GM12878 (cell line): ENCODE measurements at regions not wholly inside any gene's neighbourhood (a gene's known extent, or its start where the extent isn't known, plus 50 kb on each side); places are given as distances from the start of the nearest gene placed in this dataset.

Source experiments
- ATF3 ChIP-seq: IDR thresholded peaks from 2 replicates; pipeline ENCODE4 v1.6.1; 2011; ENCODE audit warnings: low read depth, mild to moderate bottlenecking, low read length, moderate library complexity, borderline replicate concordance; ENCODE audit errors: extremely low read depth
- BCL3 ChIP-seq: IDR thresholded peaks from 2 replicates; pipeline ENCODE4 v1.6.1; 2011; ENCODE audit warnings: borderline replicate concordance, low read depth, mild to moderate bottlenecking, moderate library complexity, low read length; ENCODE audit not compliant: insufficient read depth, poor library complexity, severe bottlenecking
- CREB1 ChIP-seq: IDR thresholded peaks from 2 replicates; pipeline ENCODE4 v1.6.1; 2012; ENCODE audit warnings: low read depth, mild to moderate bottlenecking, inconsistent platforms
- CTCF ChIP-seq, 3 experiments: IDR thresholded peaks in 2 of 3; conservative IDR thresholded peaks in 1 of 3; 2 replicates each; pipeline ENCODE4 v1.5.1; 2011; ENCODE audit warnings: low read depth in 3 of 3, low read length in 3 of 3, mild to moderate bottlenecking in 3 of 3, control low read depth in 2 of 3, moderate library complexity in 2 of 3, inconsistent platforms in 1 of 3, mixed read lengths in 1 of 3; ENCODE audit not compliant: control insufficient read depth in 2 of 3, insufficient read depth in 1 of 3; ENCODE audit errors: extremely low read depth in 1 of 3
- E2F4 ChIP-seq: IDR thresholded peaks from 2 replicates; pipeline ENCODE4 v1.6.1; 2012; ENCODE audit warnings: low read depth, low read length, improper control_type of control experiment
- ETV6 ChIP-seq, 2 experiments: fragments of 450-650 bp in 1 of 2; IDR thresholded peaks in 1 of 2; conservative IDR thresholded peaks in 1 of 2; 2 replicates each; pipeline ENCODE4 v1.6.1; 2014; ENCODE audit warnings: antibody characterized with exemption in 1 of 2, borderline replicate concordance in 1 of 2, low read depth in 1 of 2, mild to moderate bottlenecking in 1 of 2, moderate library complexity in 1 of 2
- GABPA ChIP-seq: IDR thresholded peaks from 2 replicates; pipeline ENCODE4 v1.6.1; 2014; ENCODE audit warnings: antibody characterized with exemption, low read depth, mild to moderate bottlenecking, inconsistent platforms
- IKZF2 ChIP-seq, 2 experiments: fragments of 450-650 bp; IDR thresholded peaks; 2 replicates each; pipeline ENCODE4 v1.6.1; 2017; ENCODE audit warnings: mild to moderate bottlenecking in 2 of 2, moderate library complexity in 2 of 2
- MAX ChIP-seq: IDR thresholded peaks from 2 replicates; pipeline ENCODE4 v1.6.1; 2012; ENCODE audit warnings: low read depth, low read length, improper control_type of control experiment
- POLR2A ChIP-seq: IDR thresholded peaks from 2 replicates; pipeline ENCODE4 v1.6.1; 2011; ENCODE audit warnings: low read depth, mild to moderate bottlenecking, low read length
- SUPT20H ChIP-seq: IDR thresholded peaks from 2 replicates; pipeline ENCODE4 v1.6.1; 2011; ENCODE audit warnings: low read depth, mild to moderate bottlenecking, low read length, moderate library complexity, borderline replicate concordance; ENCODE audit not compliant: control insufficient read depth
- TAF1 ChIP-seq: IDR thresholded peaks from 2 replicates; pipeline ENCODE4 v1.6.1; 2011; ENCODE audit warnings: mild to moderate bottlenecking, low read depth, low read length, borderline replicate concordance
- TARDBP ChIP-seq: IDR thresholded peaks from 2 replicates; pipeline ENCODE4 v1.6.1; 2016; ENCODE audit warnings: borderline replicate concordance

GRCh38 chr2:22194218-22194617, 1070.5 kb downstream of the TDRD15 start:
- no peak for TF ChIP-seq SUPT20H
- TF ChIP-seq TARDBP, result no peak
- no peak for TF ChIP-seq ETV6 (conservative IDR thresholded peaks at IDR 0.05 in 1 of 2, IDR thresholded peaks at IDR 0.05 in 1 of 2; ENCODE audit: borderline replicate concordance in 1 of 2, low read depth in 1 of 2)
- no peak for TF ChIP-seq BCL3
- no peak for TF ChIP-seq CREB1
- TF ChIP-seq MAX, result no peak
- TF ChIP-seq TAF1, result no peak
- no peak for TF ChIP-seq E2F4
- no peak for TF ChIP-seq ATF3
- no peak for TF ChIP-seq POLR2A
- TF ChIP-seq CTCF (IDR thresholded peaks at IDR 0.05 in 2 of 3, conservative IDR thresholded peaks at IDR 0.05 in 1 of 3; ENCODE audit: control insufficient read depth in 2 of 3, extremely low read depth in 1 of 3, insufficient read depth in 1 of 3, low read depth in 3 of 3, low read length in 3 of 3), result no peak
- no peak for TF ChIP-seq GABPA
- no peak for TF ChIP-seq IKZF2 (IDR thresholded peaks at IDR 0.05)
